Brain microvascular endothelial cell (primary cell): ENCODE measurements at regions not wholly inside any gene's neighbourhood (a gene's known extent, or its start where the extent isn't known, plus 50 kb on each side); places are given as distances from the start of the nearest gene placed in this dataset.

ENCODE experiments used
- DNase-seq: peaks from one replicate; pipeline ENCODE4 v3.0.0-alpha.2; 2020
- H3K27ac ChIP-seq: fragments of 250-450 bp; sonication (Bioruptor Pico); 2 replicates; pipeline ENCODE4 v1.5.1; 2020; ENCODE audit warnings: mild to moderate bottlenecking, moderate library complexity
- H3K27me3 ChIP-seq: fragments of 250-450 bp; sonication (Bioruptor Pico); replicated peaks from 2 replicates; pipeline ENCODE4 v1.5.1; 2020; ENCODE audit warnings: mild to moderate bottlenecking
- H3K36me3 ChIP-seq: fragments of 250-450 bp; sonication (Bioruptor Pico); replicated peaks from 2 replicates; pipeline ENCODE4 v1.5.1; 2020; ENCODE audit warnings: mild to moderate bottlenecking
- H3K4me3 ChIP-seq: 2 replicates; pipeline ENCODE4 v1.5.1; 2011; ENCODE audit warnings: low read depth, mild to moderate bottlenecking, control low read depth, low read length, moderate library complexity
- in situ Hi-C: cut with HindIII; loops from 2 replicates; pipeline ENCODE4 v1.10.0; 2017; ENCODE audit warnings: low sequenced_read_pairs, low pct_ligation_motif_present
- TF ChIP-seq, protein P1 (sequence below): IDR thresholded peaks from 2 replicates; pipeline ENCODE4 v1.5.1; 2011; ENCODE audit warnings: low read depth, mild to moderate bottlenecking, moderate library complexity, low read length, control low read depth, inconsistent platforms; ENCODE audit errors: missing control alignments

DNA sequence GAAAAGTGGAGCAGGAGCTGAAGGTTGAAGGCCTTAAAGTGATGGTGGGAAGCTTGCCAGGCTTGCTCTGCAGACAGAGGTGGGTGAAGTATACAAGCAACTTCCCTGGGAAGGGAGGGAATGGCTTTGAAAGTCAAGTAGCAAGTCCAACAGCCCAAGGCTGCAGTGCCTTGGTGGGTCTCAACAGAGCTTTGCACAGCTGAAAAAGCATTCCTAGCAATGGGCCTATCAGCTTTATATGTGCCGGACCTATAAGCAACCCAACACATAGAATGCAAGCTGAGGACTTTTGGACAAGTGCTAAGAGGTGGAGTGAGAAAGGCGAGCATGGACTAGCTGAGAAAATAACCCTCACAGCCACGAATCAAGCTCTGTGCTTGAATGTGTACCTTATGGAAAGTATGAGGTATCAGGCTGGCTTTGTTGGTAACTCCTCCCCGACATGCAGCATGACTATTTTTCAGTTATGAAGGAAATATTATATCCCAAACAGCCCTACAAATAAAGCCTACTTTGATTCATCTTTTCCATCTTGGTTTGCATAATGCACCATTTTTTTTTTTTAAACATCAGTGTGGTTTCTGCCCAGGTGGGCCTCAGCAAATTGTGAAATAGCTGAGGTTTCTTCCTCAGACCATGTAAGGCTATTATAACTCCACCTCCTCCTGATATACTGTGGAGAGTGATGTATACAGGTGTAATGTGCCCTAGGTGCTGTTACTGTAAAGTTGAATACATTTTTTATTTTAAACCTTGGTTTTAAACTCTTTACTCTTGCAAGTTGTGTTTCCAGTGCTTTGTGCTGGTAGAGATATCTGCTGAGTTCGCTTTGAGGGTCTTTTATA is 241.4 kb upstream of the CXCR4 start:
- Histone ChIP-seq H3K27ac (no peak overlapping the region), H3K36me3 (no peaks in the 10 kb centered on the region), H3K27me3 (no peaks in the 10 kb centered on the region), H3K4me3 (no peak overlapping the region)
- no peak for DNase-seq
- TF ChIP-seq, protein P1, sequence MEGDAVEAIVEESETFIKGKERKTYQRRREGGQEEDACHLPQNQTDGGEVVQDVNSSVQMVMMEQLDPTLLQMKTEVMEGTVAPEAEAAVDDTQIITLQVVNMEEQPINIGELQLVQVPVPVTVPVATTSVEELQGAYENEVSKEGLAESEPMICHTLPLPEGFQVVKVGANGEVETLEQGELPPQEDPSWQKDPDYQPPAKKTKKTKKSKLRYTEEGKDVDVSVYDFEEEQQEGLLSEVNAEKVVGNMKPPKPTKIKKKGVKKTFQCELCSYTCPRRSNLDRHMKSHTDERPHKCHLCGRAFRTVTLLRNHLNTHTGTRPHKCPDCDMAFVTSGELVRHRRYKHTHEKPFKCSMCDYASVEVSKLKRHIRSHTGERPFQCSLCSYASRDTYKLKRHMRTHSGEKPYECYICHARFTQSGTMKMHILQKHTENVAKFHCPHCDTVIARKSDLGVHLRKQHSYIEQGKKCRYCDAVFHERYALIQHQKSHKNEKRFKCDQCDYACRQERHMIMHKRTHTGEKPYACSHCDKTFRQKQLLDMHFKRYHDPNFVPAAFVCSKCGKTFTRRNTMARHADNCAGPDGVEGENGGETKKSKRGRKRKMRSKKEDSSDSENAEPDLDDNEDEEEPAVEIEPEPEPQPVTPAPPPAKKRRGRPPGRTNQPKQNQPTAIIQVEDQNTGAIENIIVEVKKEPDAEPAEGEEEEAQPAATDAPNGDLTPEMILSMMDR: no peak
- in situ Hi-C loops: no loop called here

DNA sequence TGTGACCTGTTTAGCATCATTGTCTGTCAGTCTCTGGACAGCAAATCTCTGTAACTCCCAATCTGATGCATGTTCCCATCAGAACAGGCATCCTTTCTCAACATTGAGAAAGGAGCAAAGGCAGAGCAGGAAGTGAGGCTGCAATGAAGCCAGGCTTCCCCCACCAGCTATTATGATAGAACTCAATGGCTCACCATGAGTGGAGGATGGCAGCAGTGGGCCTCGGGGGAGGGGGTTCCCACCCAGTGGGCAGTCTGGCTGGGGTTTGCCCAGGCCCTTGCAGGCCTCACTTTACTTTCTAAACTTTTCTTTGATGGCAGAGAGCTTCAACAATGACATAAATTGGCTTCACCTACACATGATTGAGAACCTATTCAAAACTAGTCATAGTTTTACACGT is 240.6 kb upstream of the CXCR4 start:
- Histone ChIP-seq H3K27me3 (no peaks in the 10 kb centered on the region), H3K4me3 (no peak overlapping the region), H3K27ac (no peak overlapping the region), H3K36me3 (no peaks in the 10 kb centered on the region)
- in situ Hi-C loops: no loop called here
- no peak for DNase-seq
- TF ChIP-seq, protein P1: no peak

DNA sequence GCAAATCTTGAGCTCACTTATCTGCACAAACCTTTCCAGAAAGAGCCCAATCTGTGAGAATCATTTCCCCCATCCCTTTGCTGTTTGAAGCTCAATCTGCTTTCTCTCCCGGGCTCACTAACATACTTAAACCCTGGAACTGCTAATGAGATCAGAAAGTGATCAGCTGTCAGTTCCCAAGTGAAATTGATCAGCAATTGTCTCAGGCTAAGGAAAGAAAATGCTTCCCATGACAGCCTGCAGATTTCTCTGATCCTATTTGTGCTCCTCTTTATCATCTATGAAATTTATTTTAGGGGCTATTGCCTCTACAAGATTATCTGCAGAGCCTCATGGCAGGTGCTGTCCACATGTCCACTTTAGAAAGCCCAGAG is 239.0 kb upstream of the CXCR4 start:
- in situ Hi-C loops: no loop called here
- no peak for DNase-seq
- H3K4me3 ChIP-seq: no peak overlapping the region
- no peak overlapping the region for H3K27ac ChIP-seq
- no peaks in the 10 kb centered on the region for H3K36me3 ChIP-seq
- TF ChIP-seq, protein P1: no peak
- no peaks in the 10 kb centered on the region for H3K27me3 ChIP-seq

DNA sequence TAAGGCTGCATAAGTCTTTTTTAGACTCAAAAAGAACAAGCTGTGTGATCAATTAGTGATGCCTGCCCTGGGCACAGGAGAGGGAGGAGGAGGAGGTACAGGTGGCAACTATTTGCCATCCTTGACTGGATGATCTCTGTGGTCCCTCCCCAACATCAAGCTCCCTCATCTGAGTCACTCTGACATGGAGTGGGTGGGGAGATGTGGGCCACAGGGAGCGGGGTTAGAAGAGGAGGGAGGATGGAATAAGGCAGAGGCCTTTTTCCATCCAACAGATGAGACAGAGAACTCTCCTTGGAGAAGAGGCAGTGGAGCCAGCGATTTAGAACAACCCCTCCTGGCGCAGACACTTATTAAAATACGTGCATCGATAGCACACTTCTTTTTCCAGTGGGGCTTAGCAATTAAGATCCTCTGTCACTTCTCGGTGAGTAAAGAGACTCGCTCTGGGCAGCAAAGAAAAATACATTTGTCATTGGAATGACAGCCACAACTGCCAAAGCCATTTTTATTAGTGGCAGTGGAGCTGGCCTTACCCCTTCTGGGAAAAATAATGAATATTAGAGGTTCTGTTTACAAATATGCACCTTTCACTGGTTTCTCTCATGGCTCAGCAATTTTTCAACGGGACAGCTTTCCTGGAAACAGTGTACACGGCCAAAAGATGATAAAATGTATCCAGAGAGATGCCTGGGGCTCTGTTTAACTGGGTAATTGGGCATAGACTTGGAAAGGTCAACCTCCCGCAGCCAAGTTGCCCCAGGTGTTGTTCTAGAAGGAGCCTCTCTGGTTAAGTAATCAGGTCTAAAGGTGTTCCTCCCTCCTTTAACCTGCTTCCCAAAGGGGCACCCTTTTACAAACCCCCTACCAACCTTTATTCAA is 238.4 kb upstream of the CXCR4 start:
- TF ChIP-seq, protein P1: no peak
- Histone ChIP-seq H3K4me3 (no peak overlapping the region), H3K27ac (no peak overlapping the region), H3K36me3 (no peaks in the 10 kb centered on the region), H3K27me3 (no peaks in the 10 kb centered on the region)
- in situ Hi-C loops: no loop called here
- no peak for DNase-seq

DNA sequence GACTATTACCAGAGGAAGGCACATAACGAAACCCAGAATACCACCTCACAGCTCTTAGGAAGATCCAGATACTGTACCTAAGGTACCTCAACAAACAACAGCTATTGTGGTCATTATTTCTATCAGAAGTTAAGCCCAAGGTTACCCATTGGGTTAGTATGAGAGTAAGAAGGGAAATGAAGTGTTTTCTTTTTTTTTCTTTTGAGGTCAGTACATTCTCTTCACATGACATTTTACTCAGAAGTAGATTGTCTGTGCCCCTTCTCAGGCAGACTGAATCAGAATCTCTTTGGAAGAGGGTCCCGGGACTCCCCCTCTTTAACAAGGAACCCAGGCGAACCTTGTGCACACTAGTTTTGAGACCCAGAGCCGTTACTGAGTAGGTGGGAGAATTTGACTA is 233.7 kb upstream of the CXCR4 start:
- Histone ChIP-seq H3K27ac (no peak overlapping the region), H3K27me3 (no peaks in the 10 kb centered on the region), H3K36me3 (no peaks in the 10 kb centered on the region), H3K4me3 (no peak overlapping the region)
- in situ Hi-C loops: no loop called here
- no peak for DNase-seq
- TF ChIP-seq, protein P1: no peak
